Activated T-cell treated with anti-CD3 and anti-CD28 coated beads, Interleukin-2, amount 50 U/mL, for 4 hours (primary cell): ENCODE measurements at regions not wholly inside any gene's neighbourhood (a gene's known extent, or its start where the extent isn't known, plus 50 kb on each side); places are given as distances from the start of the nearest gene placed in this dataset.

Source experiments
- ATAC-seq, 2 donors: fragments of 200-7000 bp; cut with Tn5 transposase; one replicate each; pipeline ENCODE4 v1.10.0; 2021
- DNase-seq: peaks from one replicate; pipeline ENCODE4 v3.0.0-alpha.2; 2020
- H3K27me3 Mint-ChIP-seq: one replicate; pipeline ENCODE4 v1.8.0; 2021; ENCODE audit warnings: low read depth, mixed read lengths
- H3K36me3 Mint-ChIP-seq: one replicate; pipeline ENCODE4 v1.8.0; 2022; ENCODE audit warnings: mixed read lengths; ENCODE audit not compliant: insufficient read depth
- H3K4me1 Mint-ChIP-seq: one replicate; pipeline ENCODE4 v1.8.0; 2021; ENCODE audit warnings: low read depth, mixed read lengths
- H3K4me3 Mint-ChIP-seq: one replicate; pipeline ENCODE4 v1.8.0; 2021; ENCODE audit warnings: mild to moderate bottlenecking, moderate library complexity, mixed read lengths
- H3K9me3 Mint-ChIP-seq: one replicate; pipeline ENCODE4 v1.8.0; 2021; ENCODE audit warnings: mixed read lengths

DNA sequence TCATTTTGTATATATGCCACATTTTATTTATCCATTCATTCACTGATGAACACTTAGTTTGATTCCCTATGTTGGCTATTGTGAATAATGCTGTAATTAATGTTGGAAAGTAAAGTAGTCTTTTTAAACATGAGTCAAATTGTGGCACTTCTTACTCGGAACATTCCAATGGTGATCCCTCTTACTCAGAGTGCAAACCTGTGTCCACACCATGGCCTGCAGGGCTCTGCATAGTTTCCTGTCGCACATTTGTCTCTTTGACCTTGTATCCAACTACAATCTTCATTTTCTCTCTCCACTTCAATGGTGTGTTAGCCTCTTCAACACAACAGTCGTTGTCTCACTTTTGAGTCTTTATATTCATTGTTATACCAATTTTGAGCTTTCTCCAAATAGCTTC is 98.1 kb upstream of the PAPPA start:
- Mint-ChIP-seq H3K4me1 (no peaks in the 10 kb centered on the region), H3K36me3 (no peaks in the 10 kb centered on the region), H3K4me3 (no peak overlapping the region), H3K27me3 (peaks cover 2% of the 10 kb centered on the region), H3K9me3 (peaks cover 19% of the 10 kb centered on the region)
- ATAC-seq (no peak), DNase-seq (no peak)

DNA sequence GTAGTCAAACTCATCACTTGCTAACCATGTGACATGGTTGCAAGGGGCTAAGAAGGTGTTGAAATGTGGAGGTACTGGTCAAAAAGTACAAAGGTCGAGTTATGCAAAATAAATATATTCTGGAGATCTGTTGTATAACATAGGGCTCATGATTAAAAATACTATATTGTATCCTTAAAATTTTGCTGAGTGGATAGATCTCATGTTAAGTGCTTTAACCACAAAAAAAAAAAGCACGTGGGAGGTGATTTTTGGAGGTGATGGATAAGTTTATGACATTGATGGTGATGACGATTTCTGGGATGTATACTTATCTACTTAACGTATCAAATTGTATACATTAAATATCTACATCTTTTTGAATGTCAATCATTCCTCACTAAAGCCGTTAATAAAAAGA is 96.2 kb upstream of the PAPPA start:
- ATAC-seq (no peak), DNase-seq (no peak)
- no peaks in the 10 kb centered on the region for H3K36me3 Mint-ChIP-seq
- H3K4me3 Mint-ChIP-seq, result no peak overlapping the region
- peaks cover 2% of the 10 kb centered on the region for H3K27me3 Mint-ChIP-seq
- H3K9me3 Mint-ChIP-seq, result peaks cover 26% of the 10 kb centered on the region
- no peaks in the 10 kb centered on the region for H3K4me1 Mint-ChIP-seq

DNA sequence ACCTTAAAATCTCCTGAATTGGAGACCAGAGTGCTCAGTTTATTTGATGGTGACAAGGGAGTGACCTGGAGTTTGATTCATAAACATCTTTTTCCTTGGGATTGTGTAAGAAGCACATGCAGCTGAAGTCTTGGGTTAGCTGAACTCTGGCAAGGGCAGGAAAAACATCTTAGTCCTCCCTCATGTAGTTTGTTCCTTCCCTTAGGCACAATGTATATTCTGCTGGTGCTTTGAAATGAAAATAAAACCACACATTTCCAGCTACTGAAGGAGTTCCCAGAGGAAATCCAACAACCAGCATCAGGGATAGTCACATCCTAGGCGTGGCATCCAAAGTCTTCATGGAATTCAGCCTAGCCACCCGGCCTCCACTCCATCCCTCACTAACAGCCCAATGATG is 95.2 kb upstream of the PAPPA start:
- Mint-ChIP-seq H3K36me3 (no peaks in the 10 kb centered on the region), H3K9me3 (peaks cover 25% of the 10 kb centered on the region)

DNA sequence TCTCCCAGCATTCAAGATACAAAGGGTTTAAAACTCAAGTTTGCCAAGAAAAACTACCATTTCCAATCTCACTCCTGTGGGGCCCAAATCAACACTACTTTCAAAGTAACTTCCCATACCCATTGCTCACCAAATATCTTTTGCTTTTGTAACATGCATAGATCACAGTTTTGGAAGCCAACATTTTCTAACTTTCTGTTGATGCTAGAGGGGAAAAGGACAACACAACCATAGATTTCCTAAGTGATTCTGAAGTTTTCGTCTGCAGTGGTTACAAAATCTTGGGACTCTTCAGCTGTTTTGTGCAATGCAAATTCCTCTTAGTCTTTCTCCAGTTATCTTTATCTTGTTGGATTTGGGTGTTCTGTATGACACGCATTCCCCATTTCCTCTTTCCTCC is 94.1 kb upstream of the PAPPA start:
- Mint-ChIP-seq H3K27me3 (peaks cover 2% of the 10 kb centered on the region), H3K4me3 (no peak overlapping the region), H3K9me3 (peaks cover 19% of the 10 kb centered on the region), H3K4me1 (no peaks in the 10 kb centered on the region), H3K36me3 (no peaks in the 10 kb centered on the region)
- no peak for ATAC-seq
- DNase-seq, result no peak

More for the DNA sequence above, 95.2 kb upstream of the PAPPA start:
- H3K4me1 Mint-ChIP-seq, result no peaks in the 10 kb centered on the region
- peaks cover 2% of the 10 kb centered on the region for H3K27me3 Mint-ChIP-seq
- DNase-seq, result no peak
- H3K4me3 Mint-ChIP-seq, result no peak overlapping the region
- no peak for ATAC-seq

DNA sequence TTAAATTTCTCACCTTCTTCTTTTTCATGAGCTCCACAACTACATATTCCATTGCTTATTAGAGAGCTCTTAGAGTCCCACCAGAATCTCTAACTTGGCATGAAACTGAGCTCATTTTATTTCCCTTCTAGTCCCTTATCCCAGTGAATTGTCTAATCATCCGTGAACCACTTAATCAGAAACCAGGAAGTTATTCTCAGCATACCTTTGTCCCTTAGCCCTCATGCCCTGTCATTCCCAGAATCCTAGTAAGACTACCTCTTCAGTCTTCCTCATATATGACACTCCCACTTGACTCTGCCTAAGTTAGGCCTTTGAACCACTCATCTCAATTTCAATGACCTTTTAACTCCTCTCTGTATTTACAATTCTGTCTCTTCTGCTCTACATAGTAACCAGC is 93.0 kb upstream of the PAPPA start:
- ATAC-seq (no peak), DNase-seq (no peak)
- no peaks in the 10 kb centered on the region for H3K36me3 Mint-ChIP-seq
- peaks cover 2% of the 10 kb centered on the region for H3K27me3 Mint-ChIP-seq
- H3K9me3 Mint-ChIP-seq, result peaks cover 15% of the 10 kb centered on the region
- H3K4me1 Mint-ChIP-seq, result no peaks in the 10 kb centered on the region
- no peak overlapping the region for H3K4me3 Mint-ChIP-seq

DNA sequence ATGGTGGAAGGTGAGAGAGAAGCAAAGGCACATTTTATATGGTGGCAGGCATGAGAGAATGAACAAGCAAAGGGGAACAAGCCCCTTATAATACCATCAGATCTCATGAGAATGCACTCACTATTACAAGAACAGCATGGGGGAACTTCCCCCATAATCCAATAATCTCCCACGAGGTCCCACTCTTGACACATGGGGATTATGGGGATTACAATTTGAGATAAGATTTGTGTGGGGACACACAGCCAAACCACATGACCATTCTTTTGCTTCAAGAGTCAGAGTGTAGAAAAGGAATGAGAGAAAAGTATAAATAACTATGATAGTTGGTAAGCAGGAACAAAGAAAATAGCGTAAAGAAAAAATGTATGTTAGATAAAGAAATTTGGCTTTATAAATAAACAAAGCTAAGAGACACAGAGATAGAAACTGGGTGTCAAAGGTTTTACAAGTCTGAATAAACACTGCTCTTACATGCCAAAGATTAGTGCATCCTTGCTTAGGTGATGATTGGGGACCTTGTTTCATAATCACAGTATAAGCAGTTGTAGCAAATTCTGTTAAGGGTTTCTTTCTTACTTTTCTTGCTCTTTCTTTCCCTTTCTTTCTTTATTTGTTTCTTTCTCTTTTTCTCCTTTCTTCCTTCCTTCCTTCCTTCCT is 91.9 kb upstream of the PAPPA start:
- Mint-ChIP-seq H3K27me3 (peaks cover 2% of the 10 kb centered on the region), H3K4me3 (no peak overlapping the region), H3K9me3 (peaks cover 15% of the 10 kb centered on the region), H3K4me1 (no peaks in the 10 kb centered on the region), H3K36me3 (no peaks in the 10 kb centered on the region)
- ATAC-seq (no peak), DNase-seq (no peak)

- H3K36me3 Mint-ChIP-seq, result no peaks in the 10 kb centered on the region
- peaks cover 15% of the 10 kb centered on the region for H3K9me3 Mint-ChIP-seq
- ATAC-seq, result no peak
- no peaks in the 10 kb centered on the region for H3K4me1 Mint-ChIP-seq
- no peak overlapping the region for H3K4me3 Mint-ChIP-seq
- DNase-seq, result no peak
- H3K27me3 Mint-ChIP-seq, result peaks cover 2% of the 10 kb centered on the region
Measured at GRCh38 chr9:116062206-116062550, 91.4 kb upstream of the PAPPA start.

DNA sequence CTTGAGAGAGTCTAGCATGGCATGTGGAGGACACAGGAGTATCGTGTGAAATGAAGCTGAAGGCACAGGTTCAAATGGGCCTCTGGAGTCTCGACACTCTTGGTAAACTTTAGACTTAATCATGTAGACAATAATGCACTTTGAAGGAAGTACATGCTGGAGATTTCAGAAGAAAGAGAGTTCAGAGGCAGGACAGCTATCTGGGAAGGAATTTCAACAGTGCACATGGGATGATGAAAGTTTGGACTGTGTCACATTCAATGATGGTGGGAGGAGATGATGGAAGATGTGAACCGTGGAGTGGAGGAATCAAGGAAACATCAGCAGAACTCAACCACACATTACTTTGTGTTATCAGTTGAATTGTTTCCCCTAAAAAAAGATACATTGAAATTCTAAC is 88.6 kb upstream of the PAPPA start:
- Mint-ChIP-seq H3K36me3 (no peaks in the 10 kb centered on the region), H3K27me3 (no peaks in the 10 kb centered on the region), H3K9me3 (peaks cover 8% of the 10 kb centered on the region), H3K4me3 (no peak overlapping the region), H3K4me1 (no peaks in the 10 kb centered on the region)
- ATAC-seq (no peak), DNase-seq (no peak)

DNA sequence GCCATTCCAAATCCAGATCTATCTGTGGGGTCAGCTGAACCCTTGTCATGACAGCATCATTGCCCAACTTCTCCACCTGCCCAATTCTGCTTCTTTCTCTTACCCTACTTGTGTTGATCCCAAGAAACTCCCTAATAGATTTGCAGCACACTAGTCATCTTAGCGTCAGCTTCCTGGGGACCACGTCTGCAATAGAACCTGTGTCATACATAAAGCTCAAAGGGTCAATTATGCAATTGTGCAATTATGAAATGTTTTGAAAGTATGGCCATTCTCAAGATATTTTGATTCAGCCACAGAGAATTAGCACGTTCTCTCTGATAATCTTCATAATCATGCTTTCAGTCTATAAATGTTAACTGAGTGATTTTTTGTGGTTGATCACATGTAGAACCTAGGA is 87.4 kb upstream of the PAPPA start:
- ATAC-seq (no peak), DNase-seq (no peak)
- peaks cover under 1% of the 10 kb centered on the region for H3K9me3 Mint-ChIP-seq
- no peaks in the 10 kb centered on the region for H3K27me3 Mint-ChIP-seq
- H3K36me3 Mint-ChIP-seq, result no peaks in the 10 kb centered on the region
- no peaks in the 10 kb centered on the region for H3K4me1 Mint-ChIP-seq
- H3K4me3 Mint-ChIP-seq, result no peak overlapping the region

- H3K4me1 Mint-ChIP-seq, result no peaks in the 10 kb centered on the region
- no peaks in the 10 kb centered on the region for H3K36me3 Mint-ChIP-seq
- ATAC-seq (no peak), DNase-seq (no peak)
- no peak overlapping the region for H3K4me3 Mint-ChIP-seq
- H3K9me3 Mint-ChIP-seq, result no peaks in the 10 kb centered on the region
- no peaks in the 10 kb centered on the region for H3K27me3 Mint-ChIP-seq
Measured at GRCh38 chr9:116067566-116067965, 86.0 kb upstream of the PAPPA start.

DNA sequence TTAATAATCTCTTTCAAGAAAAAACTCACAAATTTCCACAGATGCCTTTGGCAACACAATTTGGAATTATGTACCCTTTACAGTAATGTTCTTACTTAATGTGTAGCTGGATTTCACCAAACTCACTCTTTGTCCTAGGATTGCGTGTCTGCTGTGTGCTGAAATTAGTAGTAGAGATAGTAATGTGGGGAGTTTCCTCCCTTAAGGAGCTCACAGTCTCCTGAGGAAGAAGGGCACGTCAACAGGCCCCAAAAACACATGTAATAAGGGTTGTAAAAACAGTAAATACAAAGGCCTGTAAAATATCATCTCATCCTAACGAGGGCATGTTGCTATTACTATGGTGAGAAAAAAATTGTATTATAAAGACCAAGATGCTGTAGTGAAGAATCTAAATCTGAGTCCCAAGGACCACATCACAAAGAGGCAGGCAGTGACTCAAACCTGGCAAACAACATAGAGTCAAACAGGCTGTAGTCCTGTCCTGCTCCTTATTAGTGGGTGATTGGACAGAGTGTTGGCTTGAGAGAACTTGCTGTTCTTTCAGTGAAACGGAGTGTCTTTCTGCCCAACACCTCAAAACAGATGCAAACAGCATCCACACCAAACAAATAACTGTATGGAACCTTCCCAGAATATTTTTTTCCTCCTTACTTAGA is 83.2 kb upstream of the PAPPA start:
- H3K36me3 Mint-ChIP-seq, result no peaks in the 10 kb centered on the region
- DNase-seq (no peak), ATAC-seq (no peak)
- no peak overlapping the region for H3K4me3 Mint-ChIP-seq
- no peaks in the 10 kb centered on the region for H3K4me1 Mint-ChIP-seq
- no peaks in the 10 kb centered on the region for H3K9me3 Mint-ChIP-seq
- H3K27me3 Mint-ChIP-seq, result no peaks in the 10 kb centered on the region

- no peaks in the 10 kb centered on the region for H3K36me3 Mint-ChIP-seq
- ATAC-seq, result no peak
- H3K9me3 Mint-ChIP-seq, result no peaks in the 10 kb centered on the region
- DNase-seq, result no peak
- no peaks in the 10 kb centered on the region for H3K4me1 Mint-ChIP-seq
- H3K27me3 Mint-ChIP-seq, result no peaks in the 10 kb centered on the region
- H3K4me3 Mint-ChIP-seq, result no peak overlapping the region
Measured at GRCh38 chr9:116072046-116072445, 81.5 kb upstream of the PAPPA start.

DNA sequence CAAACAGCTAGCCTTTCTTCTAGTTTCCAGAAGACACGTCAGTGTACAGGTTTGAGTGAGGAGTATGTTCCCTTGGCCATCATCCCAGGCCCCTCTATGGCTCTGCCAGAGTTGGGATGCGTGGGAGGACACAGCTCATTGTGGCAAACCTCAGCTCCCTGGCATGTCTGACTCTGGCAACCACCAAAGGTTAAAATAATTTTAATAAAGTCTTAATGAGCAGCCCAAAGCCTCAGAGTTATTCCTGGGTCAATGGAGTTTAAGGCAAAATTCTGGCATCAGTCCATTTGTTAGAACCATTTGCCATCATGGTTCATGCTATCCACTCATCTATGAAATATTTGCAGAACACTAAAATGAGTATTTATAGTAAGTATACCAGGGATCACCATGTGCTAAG is 79.8 kb upstream of the PAPPA start:
- H3K27me3 Mint-ChIP-seq, result no peaks in the 10 kb centered on the region
- H3K4me3 Mint-ChIP-seq, result no peak overlapping the region
- DNase-seq (no peak), ATAC-seq (no peak)
- no peaks in the 10 kb centered on the region for H3K4me1 Mint-ChIP-seq
- H3K36me3 Mint-ChIP-seq, result no peaks in the 10 kb centered on the region
- no peaks in the 10 kb centered on the region for H3K9me3 Mint-ChIP-seq

- no peaks in the 10 kb centered on the region for H3K9me3 Mint-ChIP-seq
- H3K27me3 Mint-ChIP-seq, result no peaks in the 10 kb centered on the region
- no peaks in the 10 kb centered on the region for H3K36me3 Mint-ChIP-seq
- DNase-seq (no peak), ATAC-seq (no peak)
- no peak overlapping the region for H3K4me3 Mint-ChIP-seq
- no peaks in the 10 kb centered on the region for H3K4me1 Mint-ChIP-seq
Measured at GRCh38 chr9:116074658-116075057, 78.9 kb upstream of the PAPPA start.

- DNase-seq, result no peak
- no peak for ATAC-seq
- Mint-ChIP-seq H3K4me3 (no peak overlapping the region), H3K9me3 (no peaks in the 10 kb centered on the region), H3K4me1 (no peaks in the 10 kb centered on the region), H3K36me3 (no peaks in the 10 kb centered on the region), H3K27me3 (no peaks in the 10 kb centered on the region)
Measured at GRCh38 chr9:116075191-116075590, 78.4 kb upstream of the PAPPA start.
